ENCODE measurements at regions not wholly inside any gene's neighbourhood (a gene's known extent, or its start where the extent isn't known, plus 50 kb on each side); places are given as distances from the start of the nearest gene placed in this dataset.

- intact Hi-C loops (cut with micrococcal nuclease; ENCODE audit: unreplicated experiment): no loop called here
- H3K27ac Mint-ChIP-seq (ENCODE audit: unreplicated experiment): no peak overlapping the region
- Histone ChIP-seq H3K9me3 (no peaks in the 10 kb centered on the region), H3K4me3 (ENCODE audit: low read depth, low read length) (no peak overlapping the region), H3K36me3 (ENCODE audit: control insufficient read depth, insufficient read depth, low read length) (no peaks in the 10 kb centered on the region), H3K27me3 (replicated peaks; ENCODE audit: control insufficient read depth, insufficient read depth, low read length) (no peaks in the 10 kb centered on the region), H3K4me1 (no peaks in the 10 kb centered on the region)
- CTCF ChIA-PET: no interaction called here
- POLR2A ChIA-PET: no interaction called here
- H3K36me3 Mint-ChIP-seq (ENCODE audit: insufficient read depth, unreplicated experiment): no peaks in the 10 kb centered on the region
- H3K27me3 Mint-ChIP-seq (ENCODE audit: insufficient read depth, unreplicated experiment): no peaks in the 10 kb centered on the region
- H3K4me3 Mint-ChIP-seq (ENCODE audit: unreplicated experiment): no peak overlapping the region
- no peak for DNase-seq
- no peaks in the 10 kb centered on the region for H3K9me3 Mint-ChIP-seq (ENCODE audit: unreplicated experiment)
- no peaks in the 10 kb centered on the region for H3K4me1 Mint-ChIP-seq (ENCODE audit: low read depth, unreplicated experiment)
- TF ChIP-seq, protein P1, sequence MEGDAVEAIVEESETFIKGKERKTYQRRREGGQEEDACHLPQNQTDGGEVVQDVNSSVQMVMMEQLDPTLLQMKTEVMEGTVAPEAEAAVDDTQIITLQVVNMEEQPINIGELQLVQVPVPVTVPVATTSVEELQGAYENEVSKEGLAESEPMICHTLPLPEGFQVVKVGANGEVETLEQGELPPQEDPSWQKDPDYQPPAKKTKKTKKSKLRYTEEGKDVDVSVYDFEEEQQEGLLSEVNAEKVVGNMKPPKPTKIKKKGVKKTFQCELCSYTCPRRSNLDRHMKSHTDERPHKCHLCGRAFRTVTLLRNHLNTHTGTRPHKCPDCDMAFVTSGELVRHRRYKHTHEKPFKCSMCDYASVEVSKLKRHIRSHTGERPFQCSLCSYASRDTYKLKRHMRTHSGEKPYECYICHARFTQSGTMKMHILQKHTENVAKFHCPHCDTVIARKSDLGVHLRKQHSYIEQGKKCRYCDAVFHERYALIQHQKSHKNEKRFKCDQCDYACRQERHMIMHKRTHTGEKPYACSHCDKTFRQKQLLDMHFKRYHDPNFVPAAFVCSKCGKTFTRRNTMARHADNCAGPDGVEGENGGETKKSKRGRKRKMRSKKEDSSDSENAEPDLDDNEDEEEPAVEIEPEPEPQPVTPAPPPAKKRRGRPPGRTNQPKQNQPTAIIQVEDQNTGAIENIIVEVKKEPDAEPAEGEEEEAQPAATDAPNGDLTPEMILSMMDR (IDR thresholded peaks at IDR 0.05; ENCODE audit: insufficient read depth in 1 of 2, low read depth in 1 of 2, low read length in 1 of 2, severe bottlenecking in 1 of 2, unreplicated experiment in 1 of 2): no peak
- no TSS peak for BruUV-seq (replicated peaks)
Measured at GRCh38 chr3:104514776-104515175, 851.9 kb upstream of the ALCAM start.

- Histone ChIP-seq H3K36me3 (ENCODE audit: control insufficient read depth, insufficient read depth, low read length) (no peaks in the 10 kb centered on the region), H3K27me3 (replicated peaks; ENCODE audit: control insufficient read depth, insufficient read depth, low read length) (no peaks in the 10 kb centered on the region), H3K9me3 (no peaks in the 10 kb centered on the region), H3K4me1 (no peaks in the 10 kb centered on the region), H3K4me3 (ENCODE audit: low read depth, low read length) (no peak overlapping the region)
- Mint-ChIP-seq H3K4me1 (ENCODE audit: low read depth, unreplicated experiment) (no peaks in the 10 kb centered on the region), H3K9me3 (ENCODE audit: unreplicated experiment) (no peaks in the 10 kb centered on the region), H3K4me3 (ENCODE audit: unreplicated experiment) (no peak overlapping the region), H3K27me3 (ENCODE audit: insufficient read depth, unreplicated experiment) (no peaks in the 10 kb centered on the region), H3K27ac (ENCODE audit: unreplicated experiment) (no peak overlapping the region), H3K36me3 (ENCODE audit: insufficient read depth, unreplicated experiment) (no peaks in the 10 kb centered on the region)
- CTCF ChIA-PET: no interaction called here
- TF ChIP-seq, protein P1 (IDR thresholded peaks at IDR 0.05; ENCODE audit: insufficient read depth in 1 of 2, low read depth in 1 of 2, low read length in 1 of 2, severe bottlenecking in 1 of 2, unreplicated experiment in 1 of 2): no peak
- POLR2A ChIA-PET: no interaction called here
- no TSS peak for BruUV-seq (replicated peaks)
- no peak for DNase-seq
- intact Hi-C loops (cut with micrococcal nuclease; ENCODE audit: unreplicated experiment): no loop called here
Measured at GRCh38 chr3:104519068-104519467, 847.6 kb upstream of the ALCAM start.

GRCh38 chr3:104519468-104520227, 847.1 kb upstream of the ALCAM start:
- CTCF ChIA-PET: no interaction called here

More at GRCh38 chr3:104519468-104520227, 847.1 kb upstream of the ALCAM start:
- Mint-ChIP-seq H3K4me1 (ENCODE audit: low read depth, unreplicated experiment) (no peaks in the 10 kb centered on the region), H3K27me3 (ENCODE audit: insufficient read depth, unreplicated experiment) (no peaks in the 10 kb centered on the region), H3K36me3 (ENCODE audit: insufficient read depth, unreplicated experiment) (no peaks in the 10 kb centered on the region), H3K27ac (ENCODE audit: unreplicated experiment) (no peak overlapping the region), H3K9me3 (ENCODE audit: unreplicated experiment) (no peaks in the 10 kb centered on the region), H3K4me3 (ENCODE audit: unreplicated experiment) (no peak overlapping the region)
- no TSS peak for BruUV-seq (replicated peaks)
- intact Hi-C loops (cut with micrococcal nuclease; ENCODE audit: unreplicated experiment): no loop called here
- Histone ChIP-seq H3K27me3 (replicated peaks; ENCODE audit: control insufficient read depth, insufficient read depth, low read length) (no peaks in the 10 kb centered on the region), H3K4me3 (ENCODE audit: low read depth, low read length) (no peak overlapping the region), H3K9me3 (no peaks in the 10 kb centered on the region), H3K36me3 (ENCODE audit: control insufficient read depth, insufficient read depth, low read length) (no peaks in the 10 kb centered on the region), H3K4me1 (no peaks in the 10 kb centered on the region)
- POLR2A ChIA-PET: no interaction called here
- TF ChIP-seq, protein P1 (IDR thresholded peaks at IDR 0.05; ENCODE audit: insufficient read depth in 1 of 2, low read depth in 1 of 2, low read length in 1 of 2, severe bottlenecking in 1 of 2, unreplicated experiment in 1 of 2): no peak
- no peak for DNase-seq

All from Caco-2 (cell line).